Stomach (tissue), 8 donors: ENCODE measurements at regions not wholly inside any gene's neighbourhood (a gene's known extent, or its start where the extent isn't known, plus 50 kb on each side); places are given as distances from the start of the nearest gene placed in this dataset.

Source experiments
- DNase-seq, 2 donors: peaks; one replicate each; pipeline versions ENCODE4 v3.0.0 to v3.0.0-alpha.2; 2013 to 2019
- H3K27ac ChIP-seq, 5 donors: fragments of 200-600 bp in 4 of 5; sonication (generic) in 4 of 5; one replicate each; pipeline ENCODE4 v1.5.1; 2013 to 2019; ENCODE audit warnings: mild to moderate bottlenecking in 1 of 5, moderate library complexity in 1 of 5
- H3K27me3 ChIP-seq, 3 donors: fragments of 200-600 bp; sonication (generic); one replicate each; pipeline ENCODE4 v1.5.1; 2017 to 2019; ENCODE audit warnings: mixed run types in 1 of 3
- H3K36me3 ChIP-seq, 4 donors: fragments of 200-600 bp; sonication (generic); 1 replicate in 3 of 4; 2 replicates in 1 of 4; pipeline ENCODE4 v1.5.1; 2016 to 2019
- H3K4me1 ChIP-seq, 4 donors: fragments of 200-600 bp; sonication (generic); one replicate each; pipeline ENCODE4 v1.5.1; 2016 to 2019
- H3K4me3 ChIP-seq, 4 donors: fragments of 200-600 bp; sonication (generic) in 3 of 4; one replicate each; pipeline ENCODE4 v1.5.1; 2016 to 2019; ENCODE audit warnings: mild to moderate bottlenecking in 1 of 4
- H3K9me3 ChIP-seq, 4 donors: fragments of 200-600 bp; sonication (generic); one replicate each; pipeline ENCODE4 v1.5.1; 2016 to 2019
- EP300 ChIP-seq: sonication (generic); formaldehyde crosslinking; IDR thresholded peaks from one replicate; pipeline ENCODE4 v1.6.1; 2017; ENCODE audit warnings: antibody characterized with exemption
- POLR2A ChIP-seq, 4 donors: fragments of 450-650 bp; IDR thresholded peaks; one replicate each; pipeline ENCODE4 v1.6.1; 2016; ENCODE audit warnings: antibody characterized with exemption in 4 of 4, control low read depth in 2 of 4, mild to moderate bottlenecking in 1 of 4, moderate library complexity in 1 of 4
- POLR2AphosphoS5 ChIP-seq, 3 donors: sonication (generic); formaldehyde crosslinking; IDR thresholded peaks; one replicate each; pipeline ENCODE4 v1.6.1; 2016; ENCODE audit warnings: antibody characterized with exemption in 3 of 3
- WGBS, 5 donors: extraction: QIAGEN DNeasy Blood & Tissue Kit in 3 of 5; methylation state at CpG; one replicate each; pipeline versions ENCODE4 v1.1.5 to v1.1.7; 2013 to 2018; 5-methylcytosine and 5-hydroxymethylcytosine counted together
- intact Hi-C: fragments of 100-400 bp; cut with DNase I; formaldehyde crosslinking; loops from one replicate; pipeline ENCODE4 v1.15.1; 2023; ENCODE audit warnings: low total_unique reads
- TF ChIP-seq, protein P1 (sequence below), 7 experiments: fragments of 450-650 bp in 4 of 7; fragments of 200-600 bp in 3 of 7; sonication (generic) in 3 of 7; IDR thresholded peaks; one replicate each; pipeline ENCODE4 v1.5.1; 2016 to 2019; ENCODE audit warnings: antibody characterized with exemption in 7 of 7, control low read depth in 2 of 7, mild to moderate bottlenecking in 1 of 7
- donor health status: healthy with polysubstance abuse.
- donor health status: Bipolar disorder and iron deficiency.
- donor health status: healthy.

DNA sequence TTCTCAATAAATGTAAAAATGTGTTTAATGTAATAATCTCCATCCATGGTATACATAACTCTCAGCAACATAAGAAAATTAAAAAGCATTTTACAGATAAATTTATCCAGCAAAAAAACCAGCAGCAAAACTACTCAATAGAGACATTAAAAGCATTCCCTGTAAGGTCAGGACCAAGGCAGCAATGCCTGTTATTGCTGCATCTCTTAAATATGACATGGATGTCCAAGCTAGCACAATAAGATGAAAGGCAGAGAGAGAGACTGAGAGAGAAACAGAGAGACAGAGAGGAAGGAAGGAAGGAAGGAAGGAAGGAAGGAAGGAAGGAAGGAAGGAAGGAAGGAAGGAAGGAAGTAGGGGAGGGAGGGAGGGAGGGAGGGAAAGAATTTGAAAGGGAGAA, 289.0 kb upstream of the PAPPA start:
- H3K27ac ChIP-seq, result no peak overlapping the region
- H3K9me3 ChIP-seq, result no peaks in the 10 kb centered on the region
- H3K27me3 ChIP-seq, result no peaks in the 10 kb centered on the region
- intact Hi-C loops, result no loop called here
- TF ChIP-seq EP300 (no peak), POLR2A (IDR thresholded peaks at IDR 0.05) (no peak), POLR2AphosphoS5 (IDR thresholded peaks at IDR 0.05) (no peak)
- TF ChIP-seq, protein P1, sequence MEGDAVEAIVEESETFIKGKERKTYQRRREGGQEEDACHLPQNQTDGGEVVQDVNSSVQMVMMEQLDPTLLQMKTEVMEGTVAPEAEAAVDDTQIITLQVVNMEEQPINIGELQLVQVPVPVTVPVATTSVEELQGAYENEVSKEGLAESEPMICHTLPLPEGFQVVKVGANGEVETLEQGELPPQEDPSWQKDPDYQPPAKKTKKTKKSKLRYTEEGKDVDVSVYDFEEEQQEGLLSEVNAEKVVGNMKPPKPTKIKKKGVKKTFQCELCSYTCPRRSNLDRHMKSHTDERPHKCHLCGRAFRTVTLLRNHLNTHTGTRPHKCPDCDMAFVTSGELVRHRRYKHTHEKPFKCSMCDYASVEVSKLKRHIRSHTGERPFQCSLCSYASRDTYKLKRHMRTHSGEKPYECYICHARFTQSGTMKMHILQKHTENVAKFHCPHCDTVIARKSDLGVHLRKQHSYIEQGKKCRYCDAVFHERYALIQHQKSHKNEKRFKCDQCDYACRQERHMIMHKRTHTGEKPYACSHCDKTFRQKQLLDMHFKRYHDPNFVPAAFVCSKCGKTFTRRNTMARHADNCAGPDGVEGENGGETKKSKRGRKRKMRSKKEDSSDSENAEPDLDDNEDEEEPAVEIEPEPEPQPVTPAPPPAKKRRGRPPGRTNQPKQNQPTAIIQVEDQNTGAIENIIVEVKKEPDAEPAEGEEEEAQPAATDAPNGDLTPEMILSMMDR (IDR thresholded peaks at IDR 0.05), result no peak
- no peak for DNase-seq
- H3K36me3 ChIP-seq, result no peaks in the 10 kb centered on the region
- no peak overlapping the region for H3K4me3 ChIP-seq
- no peaks in the 10 kb centered on the region for H3K4me1 ChIP-seq

DNA sequence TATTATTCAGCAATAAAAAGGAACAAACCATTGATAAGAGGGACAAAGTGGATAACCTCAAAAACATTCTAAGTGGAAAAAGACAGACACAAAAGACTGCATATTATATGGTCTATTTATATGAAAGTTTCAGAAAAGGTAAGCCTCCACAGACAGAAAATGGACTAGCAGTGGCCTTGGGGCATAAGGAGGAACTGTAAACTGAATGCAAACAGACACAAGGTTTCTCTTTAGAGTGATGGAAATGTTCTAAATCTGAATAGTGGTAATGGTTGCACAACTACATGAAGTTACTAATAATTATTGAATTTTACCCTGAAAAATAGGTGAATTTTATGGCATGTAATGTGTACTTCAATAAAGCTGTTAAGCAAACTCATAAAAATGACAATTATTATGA, 286.3 kb upstream of the PAPPA start:
- TF ChIP-seq POLR2AphosphoS5 (IDR thresholded peaks at IDR 0.05), result no peak
- TF ChIP-seq POLR2A (IDR thresholded peaks at IDR 0.05), result no peak
- TF ChIP-seq, protein P1 (IDR thresholded peaks at IDR 0.05), result no peak
- no peak for TF ChIP-seq EP300
- H3K4me1 ChIP-seq, result no peaks in the 10 kb centered on the region
- intact Hi-C loops, result no loop called here
- no peaks in the 10 kb centered on the region for H3K36me3 ChIP-seq
- H3K27me3 ChIP-seq, result no peaks in the 10 kb centered on the region
- no peak overlapping the region for H3K4me3 ChIP-seq
- no peak for DNase-seq
- H3K27ac ChIP-seq, result no peak overlapping the region
- no peaks in the 10 kb centered on the region for H3K9me3 ChIP-seq

DNA sequence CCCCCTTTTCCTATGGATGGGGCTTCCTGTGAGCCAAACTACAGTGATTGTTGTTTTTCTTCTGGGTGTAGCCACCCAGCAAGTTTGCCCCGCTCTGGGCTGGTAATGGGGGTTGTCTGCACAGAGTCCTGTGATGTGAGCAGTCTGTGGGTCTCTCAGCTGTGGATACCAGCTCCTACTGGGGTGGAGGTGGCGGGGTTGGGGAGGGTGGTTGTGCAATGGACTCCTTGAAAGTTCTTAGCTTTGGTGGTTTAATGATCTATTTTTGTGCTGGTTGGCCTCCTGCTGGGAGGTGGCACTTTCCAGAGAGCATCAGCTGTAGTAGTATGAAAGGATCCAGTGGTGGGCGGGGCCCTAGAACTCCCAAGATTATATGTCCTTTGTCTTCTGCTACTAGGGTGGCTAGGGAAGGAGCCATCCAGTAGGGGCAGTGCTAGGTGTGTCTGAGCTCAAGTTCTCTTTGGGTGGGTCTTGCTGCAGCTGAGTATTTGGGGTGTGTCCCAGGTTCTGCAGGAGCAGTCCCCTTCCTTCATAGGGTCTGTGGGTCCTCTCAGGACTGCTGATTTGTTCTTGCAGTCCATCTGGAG, 275.6 kb upstream of the PAPPA start:
- WGBS, 5 donors, result 59 to 86% (median 70%) methylated on average over 3 of the region's 3 CpGs
- intact Hi-C loops, result no loop called here
- H3K9me3 ChIP-seq, result peaks cover 0 to 9% (median 0%) of the 10 kb centered on the region in 4 donors

DNA sequence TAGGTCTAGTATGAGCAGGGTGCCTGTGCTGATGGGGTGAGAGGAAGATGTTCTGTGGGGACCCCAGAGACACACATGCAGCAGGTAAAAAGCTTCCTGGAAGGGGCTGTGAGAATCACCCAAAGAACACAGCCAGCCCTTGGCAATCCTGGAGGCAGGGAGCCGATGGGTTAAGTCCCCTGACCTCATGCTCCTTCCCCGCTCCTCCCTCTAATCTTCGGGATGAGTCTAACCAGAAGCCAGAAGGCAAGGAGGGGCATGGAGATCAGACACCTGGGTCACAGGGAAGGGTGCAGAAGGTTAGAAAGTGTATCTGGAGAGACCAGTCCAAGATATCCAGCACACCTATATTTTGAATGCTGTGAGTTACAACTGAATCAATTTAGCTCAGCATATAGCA, 274.1 kb upstream of the PAPPA start:
- Histone ChIP-seq H3K27me3 (peaks cover 0 to 6% (median 0%) of the 10 kb centered on the region in 3 donors), H3K4me1 (no peaks in the 10 kb centered on the region), H3K4me3 (no peak overlapping the region), H3K36me3 (no peaks in the 10 kb centered on the region), H3K9me3 (peaks cover 0 to 8% (median 0%) of the 10 kb centered on the region in 4 donors), H3K27ac (no peak overlapping the region)
- TF ChIP-seq POLR2A (IDR thresholded peaks at IDR 0.05), result no peak
- TF ChIP-seq POLR2AphosphoS5 (IDR thresholded peaks at IDR 0.05), result no peak
- TF ChIP-seq, protein P1 (IDR thresholded peaks at IDR 0.05), result no peak
- WGBS, 5 donors, result 35 to 57% (median 41%) methylated on average over 2 to 3 of the region's 3 CpGs
- intact Hi-C loops, result no loop called here
- no peak for DNase-seq

More for the DNA sequence above, 275.6 kb upstream of the PAPPA start:
- DNase-seq, result no peak
- peaks cover 0 to 6% (median 0%) of the 10 kb centered on the region in 3 donors for H3K27me3 ChIP-seq
- H3K27ac ChIP-seq, result no peak overlapping the region
- TF ChIP-seq POLR2A (IDR thresholded peaks at IDR 0.05) (no peak), POLR2AphosphoS5 (IDR thresholded peaks at IDR 0.05) (no peak), EP300 (no peak)
- TF ChIP-seq, protein P1 (IDR thresholded peaks at IDR 0.05), result no peak
- H3K4me1 ChIP-seq, result no peaks in the 10 kb centered on the region
- H3K36me3 ChIP-seq, result no peaks in the 10 kb centered on the region
- no peak overlapping the region for H3K4me3 ChIP-seq
